ENCODE measurements at regions not wholly inside any gene's neighbourhood (a gene's known extent, or its start where the extent isn't known, plus 50 kb on each side); places are given as distances from the start of the nearest gene placed in this dataset.

DNA sequence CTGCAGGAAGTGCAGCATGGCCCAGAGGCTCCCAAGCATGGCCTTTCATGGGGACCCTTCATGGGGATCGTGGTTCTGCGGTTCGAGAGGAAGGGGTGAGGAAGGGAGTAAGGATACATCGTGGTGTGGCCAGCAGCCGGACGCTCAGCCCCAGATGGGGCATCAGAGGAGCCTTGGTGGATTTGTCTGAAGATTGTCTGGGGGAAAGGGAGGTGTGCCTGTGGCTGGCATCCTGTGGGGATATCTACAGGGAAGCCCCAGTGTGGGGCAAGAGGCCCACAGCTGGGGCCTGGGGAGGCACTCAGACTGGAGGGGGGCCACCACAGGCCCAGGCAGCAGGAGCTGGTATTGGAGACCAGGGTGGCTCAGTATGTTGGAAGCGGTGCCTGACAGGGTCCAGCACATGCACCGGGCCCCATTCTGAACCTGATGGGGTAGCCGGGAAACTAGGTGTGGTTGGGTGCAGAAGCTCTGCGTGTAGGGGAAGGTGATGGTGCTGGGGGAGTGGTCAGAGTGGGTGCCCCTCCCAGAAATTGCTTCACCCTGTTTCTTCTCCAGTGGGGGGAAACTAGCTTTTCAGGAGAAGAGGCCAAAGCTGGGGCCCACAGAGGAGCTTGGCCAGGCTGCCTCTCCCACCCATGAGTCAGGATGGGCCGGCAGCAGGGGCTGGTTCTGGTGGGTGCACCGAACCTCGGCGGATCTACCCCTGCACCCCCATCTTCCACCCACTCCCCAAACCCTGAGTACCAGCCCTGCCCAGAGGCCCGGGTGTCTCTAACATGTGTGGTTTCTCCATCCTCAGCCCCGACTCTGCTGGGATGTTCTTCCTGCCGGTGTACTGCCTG, 274.4 kb upstream of the HDAC4 start:
- POLR2A ChIA-PET: interaction anchor here (0.6 to 1.0 kb wide), 2 partner anchors 10 to 517 kb away, joined by 3 read pairs; no protein-coding TSS in a partner anchor
- DNase-seq (ENCODE audit: extremely low read depth in 1 of 4, low spot score in 3 of 4) (no peak), ATAC-seq (no peak), FAIRE-seq (no peak)
- Histone ChIP-seq H3K9me1 (ENCODE audit: control insufficient read depth, insufficient read depth, low read length) (no peaks in the 10 kb centered on the region), H3K4me1 (replicated peaks in 1 of 2; ENCODE audit: control insufficient read depth in 2 of 2, insufficient read depth in 2 of 2, low read length in 2 of 2) (no peaks in the 10 kb centered on the region), H3K4me2 (ENCODE audit: insufficient read depth, low read length) (no peak overlapping the region), H3K27me3 (ENCODE audit: control insufficient read depth in 2 of 2, insufficient read depth in 2 of 2, low read length in 2 of 2) (peaks cover 0 to 35% of the 10 kb centered on the region in 2 experiments; a peak in 2 of 5 replicates), H2AFZ (ENCODE audit: low read depth, low read length) (no peak overlapping the region), H3K27ac (ENCODE audit: extremely low read depth, low read depth, low read length) (no peak overlapping the region), H3K79me2 (ENCODE audit: control insufficient read depth, insufficient read depth, low read length) (no peaks in the 10 kb centered on the region), H4K20me1 (replicated peaks; ENCODE audit: control insufficient read depth, insufficient read depth, low read length) (no peaks in the 10 kb centered on the region), H3K36me3 (ENCODE audit: control insufficient read depth, insufficient read depth, low read length) (no peaks in the 10 kb centered on the region), H3K9me3 (replicated peaks; ENCODE audit: control insufficient read depth, insufficient read depth, low read depth, low read length) (no peaks in the 10 kb centered on the region), H3K9ac (ENCODE audit: insufficient read depth in 1 of 2, low read depth in 2 of 2, low read length in 2 of 2) (no peak overlapping the region), H3K4me3 (no peak overlapping the region)
- CTCF ChIA-PET (ENCODE audit: low intra/inter-chr PET ratio): no interaction called here
- WGBS (ENCODE audit: insufficient coverage, low coverage, missing lambda C conversion rate): 2% methylated on average over 11 of the region's 17 CpGs
- BruUV-seq (replicated peaks): no TSS peak
- intact Hi-C loops (cut with micrococcal nuclease): no loop called here
- in situ Hi-C loops (cut with MboI): no loop called here
- TF ChIP-seq MTA1 (IDR thresholded peaks at IDR 0.05; ENCODE audit: borderline replicate concordance) (no peak), MCM5 (IDR thresholded peaks at IDR 0.05; ENCODE audit: low read depth) (no peak), KLF6 (CRISPR knock-in tag; IDR thresholded peaks at IDR 0.05; ENCODE audit: borderline replicate concordance) (no peak), CREM (IDR thresholded peaks at IDR 0.05; ENCODE audit: low read depth) (no peak), ZNF165 (CRISPR knock-in tag; IDR thresholded peaks at IDR 0.05; ENCODE audit: borderline replicate concordance) (no peak), SP1 (CRISPR knock-in tag; IDR thresholded peaks at IDR 0.05) (no peak), ZNF23 (CRISPR knock-in tag; IDR thresholded peaks at IDR 0.05) (no peak), ILF3 (IDR thresholded peaks at IDR 0.05; ENCODE audit: borderline replicate concordance) (no peak), ZNF124 (CRISPR knock-in tag; IDR thresholded peaks at IDR 0.05) (no peak), ZFP30 (CRISPR knock-in tag; IDR thresholded peaks at IDR 0.05; ENCODE audit: borderline replicate concordance) (no peak)
- TF ChIP-seq, protein P1, sequence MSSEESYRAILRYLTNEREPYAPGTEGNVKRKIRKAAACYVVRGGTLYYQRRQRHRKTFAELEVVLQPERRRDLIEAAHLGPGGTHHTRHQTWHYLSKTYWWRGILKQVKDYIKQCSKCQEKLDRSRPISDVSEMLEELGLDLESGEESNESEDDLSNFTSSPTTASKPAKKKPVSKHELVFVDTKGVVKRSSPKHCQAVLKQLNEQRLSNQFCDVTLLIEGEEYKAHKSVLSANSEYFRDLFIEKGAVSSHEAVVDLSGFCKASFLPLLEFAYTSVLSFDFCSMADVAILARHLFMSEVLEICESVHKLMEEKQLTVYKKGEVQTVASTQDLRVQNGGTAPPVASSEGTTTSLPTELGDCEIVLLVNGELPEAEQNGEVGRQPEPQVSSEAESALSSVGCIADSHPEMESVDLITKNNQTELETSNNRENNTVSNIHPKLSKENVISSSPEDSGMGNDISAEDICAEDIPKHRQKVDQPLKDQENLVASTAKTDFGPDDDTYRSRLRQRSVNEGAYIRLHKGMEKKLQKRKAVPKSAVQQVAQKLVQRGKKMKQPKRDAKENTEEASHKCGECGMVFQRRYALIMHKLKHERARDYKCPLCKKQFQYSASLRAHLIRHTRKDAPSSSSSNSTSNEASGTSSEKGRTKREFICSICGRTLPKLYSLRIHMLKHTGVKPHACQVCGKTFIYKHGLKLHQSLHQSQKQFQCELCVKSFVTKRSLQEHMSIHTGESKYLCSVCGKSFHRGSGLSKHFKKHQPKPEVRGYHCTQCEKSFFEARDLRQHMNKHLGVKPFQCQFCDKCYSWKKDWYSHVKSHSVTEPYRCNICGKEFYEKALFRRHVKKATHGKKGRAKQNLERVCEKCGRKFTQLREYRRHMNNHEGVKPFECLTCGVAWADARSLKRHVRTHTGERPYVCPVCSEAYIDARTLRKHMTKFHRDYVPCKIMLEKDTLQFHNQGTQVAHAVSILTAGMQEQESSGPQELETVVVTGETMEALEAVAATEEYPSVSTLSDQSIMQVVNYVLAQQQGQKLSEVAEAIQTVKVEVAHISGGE (CRISPR knock-in tag; IDR thresholded peaks at IDR 0.05): no peak
- TF ChIP-seq, protein P2, sequence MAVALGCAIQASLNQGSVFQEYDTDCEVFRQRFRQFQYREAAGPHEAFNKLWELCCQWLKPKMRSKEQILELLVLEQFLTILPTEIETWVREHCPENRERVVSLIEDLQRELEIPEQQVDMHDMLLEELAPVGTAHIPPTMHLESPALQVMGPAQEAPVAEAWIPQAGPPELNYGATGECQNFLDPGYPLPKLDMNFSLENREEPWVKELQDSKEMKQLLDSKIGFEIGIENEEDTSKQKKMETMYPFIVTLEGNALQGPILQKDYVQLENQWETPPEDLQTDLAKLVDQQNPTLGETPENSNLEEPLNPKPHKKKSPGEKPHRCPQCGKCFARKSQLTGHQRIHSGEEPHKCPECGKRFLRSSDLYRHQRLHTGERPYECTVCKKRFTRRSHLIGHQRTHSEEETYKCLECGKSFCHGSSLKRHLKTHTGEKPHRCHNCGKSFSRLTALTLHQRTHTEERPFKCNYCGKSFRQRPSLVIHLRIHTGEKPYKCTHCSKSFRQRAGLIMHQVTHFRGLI (CRISPR knock-in tag; IDR thresholded peaks at IDR 0.05): no peak
- TF ChIP-seq, protein P3, sequence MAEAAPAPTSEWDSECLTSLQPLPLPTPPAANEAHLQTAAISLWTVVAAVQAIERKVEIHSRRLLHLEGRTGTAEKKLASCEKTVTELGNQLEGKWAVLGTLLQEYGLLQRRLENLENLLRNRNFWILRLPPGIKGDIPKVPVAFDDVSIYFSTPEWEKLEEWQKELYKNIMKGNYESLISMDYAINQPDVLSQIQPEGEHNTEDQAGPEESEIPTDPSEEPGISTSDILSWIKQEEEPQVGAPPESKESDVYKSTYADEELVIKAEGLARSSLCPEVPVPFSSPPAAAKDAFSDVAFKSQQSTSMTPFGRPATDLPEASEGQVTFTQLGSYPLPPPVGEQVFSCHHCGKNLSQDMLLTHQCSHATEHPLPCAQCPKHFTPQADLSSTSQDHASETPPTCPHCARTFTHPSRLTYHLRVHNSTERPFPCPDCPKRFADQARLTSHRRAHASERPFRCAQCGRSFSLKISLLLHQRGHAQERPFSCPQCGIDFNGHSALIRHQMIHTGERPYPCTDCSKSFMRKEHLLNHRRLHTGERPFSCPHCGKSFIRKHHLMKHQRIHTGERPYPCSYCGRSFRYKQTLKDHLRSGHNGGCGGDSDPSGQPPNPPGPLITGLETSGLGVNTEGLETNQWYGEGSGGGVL (CRISPR knock-in tag; IDR thresholded peaks at IDR 0.05): no peak
- TF ChIP-seq, protein P4, sequence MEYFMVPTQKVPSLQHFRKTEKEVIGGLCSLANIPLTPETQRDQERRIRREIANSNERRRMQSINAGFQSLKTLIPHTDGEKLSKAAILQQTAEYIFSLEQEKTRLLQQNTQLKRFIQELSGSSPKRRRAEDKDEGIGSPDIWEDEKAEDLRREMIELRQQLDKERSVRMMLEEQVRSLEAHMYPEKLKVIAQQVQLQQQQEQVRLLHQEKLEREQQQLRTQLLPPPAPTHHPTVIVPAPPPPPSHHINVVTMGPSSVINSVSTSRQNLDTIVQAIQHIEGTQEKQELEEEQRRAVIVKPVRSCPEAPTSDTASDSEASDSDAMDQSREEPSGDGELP (CRISPR knock-in tag; IDR thresholded peaks at IDR 0.05; ENCODE audit: borderline replicate concordance): no peak
